ENCODE measurements at regions not wholly inside any gene's neighbourhood (a gene's known extent, or its start where the extent isn't known, plus 50 kb on each side); places are given as distances from the start of the nearest gene placed in this dataset.

- no peak for DNase-seq (ENCODE audit: low read depth)
- no peak for TF ChIP-seq CTCF (conservative IDR thresholded peaks at IDR 0.05; ENCODE audit: low read depth, low read length)
- H3K4me3 ChIP-seq (ENCODE audit: low read depth, low read length), result no peak overlapping the region
Measured at GRCh38 chr2:238595750-238596570, 169.2 kb downstream of the ASB1 start.

GRCh38 chr2:238596571-238597551 lies 170.1 kb downstream of the ASB1 start:
- no peak overlapping the region for H3K4me3 ChIP-seq (ENCODE audit: low read depth, low read length)
- DNase-seq (ENCODE audit: low read depth), result peak; percentile 93
- TF ChIP-seq CTCF (conservative IDR thresholded peaks at IDR 0.05; ENCODE audit: low read depth, low read length), result no peak

- no peak overlapping the region for H3K4me3 ChIP-seq (ENCODE audit: low read depth, low read length)
- DNase-seq (ENCODE audit: low read depth), result no peak
- TF ChIP-seq CTCF (conservative IDR thresholded peaks at IDR 0.05; ENCODE audit: low read depth, low read length), result no peak
Measured at GRCh38 chr2:238597638-238598528, 171.2 kb downstream of the ASB1 start.

- DNase-seq (ENCODE audit: low read depth), result no peak
- TF ChIP-seq CTCF (conservative IDR thresholded peaks at IDR 0.05; ENCODE audit: low read depth, low read length), result no peak
- no peak overlapping the region for H3K4me3 ChIP-seq (ENCODE audit: low read depth, low read length)
Measured at GRCh38 chr2:238598802-238599530, 172.2 kb downstream of the ASB1 start.

GRCh38 chr2:238599549-238600505 lies 173.1 kb downstream of the ASB1 start:
- DNase-seq (ENCODE audit: low read depth), result no peak
- TF ChIP-seq CTCF (conservative IDR thresholded peaks at IDR 0.05; ENCODE audit: low read depth, low read length), result no peak

More at GRCh38 chr2:238599549-238600505, 173.1 kb downstream of the ASB1 start:
- H3K4me3 ChIP-seq (ENCODE audit: low read depth, low read length), result no peak overlapping the region
